ENCODE measurements at regions not wholly inside any gene's neighbourhood (a gene's known extent, or its start where the extent isn't known, plus 50 kb on each side); places are given as distances from the start of the nearest gene placed in this dataset.

DNA sequence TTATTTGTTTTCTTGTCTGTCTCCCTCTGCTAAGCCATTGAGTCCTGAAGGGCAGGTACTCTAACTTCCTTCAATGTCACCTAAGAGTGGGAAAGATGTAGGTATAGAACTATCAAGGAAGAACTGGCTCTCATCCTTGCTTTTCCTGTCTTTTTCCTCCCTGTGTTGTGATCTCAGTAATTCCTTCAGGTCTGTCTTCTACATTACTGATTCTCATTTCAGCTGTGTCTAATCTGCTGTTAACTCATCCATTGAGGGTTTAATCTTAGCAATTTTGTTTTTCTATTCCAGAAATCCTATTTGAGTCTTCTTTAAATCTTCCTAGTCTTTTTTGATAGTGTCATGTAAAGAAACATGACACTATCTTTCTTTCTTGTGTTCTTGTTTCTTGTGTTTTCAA lies 124.5 kb upstream of the PLXNC1 start:
- TF ChIP-seq, protein P1, sequence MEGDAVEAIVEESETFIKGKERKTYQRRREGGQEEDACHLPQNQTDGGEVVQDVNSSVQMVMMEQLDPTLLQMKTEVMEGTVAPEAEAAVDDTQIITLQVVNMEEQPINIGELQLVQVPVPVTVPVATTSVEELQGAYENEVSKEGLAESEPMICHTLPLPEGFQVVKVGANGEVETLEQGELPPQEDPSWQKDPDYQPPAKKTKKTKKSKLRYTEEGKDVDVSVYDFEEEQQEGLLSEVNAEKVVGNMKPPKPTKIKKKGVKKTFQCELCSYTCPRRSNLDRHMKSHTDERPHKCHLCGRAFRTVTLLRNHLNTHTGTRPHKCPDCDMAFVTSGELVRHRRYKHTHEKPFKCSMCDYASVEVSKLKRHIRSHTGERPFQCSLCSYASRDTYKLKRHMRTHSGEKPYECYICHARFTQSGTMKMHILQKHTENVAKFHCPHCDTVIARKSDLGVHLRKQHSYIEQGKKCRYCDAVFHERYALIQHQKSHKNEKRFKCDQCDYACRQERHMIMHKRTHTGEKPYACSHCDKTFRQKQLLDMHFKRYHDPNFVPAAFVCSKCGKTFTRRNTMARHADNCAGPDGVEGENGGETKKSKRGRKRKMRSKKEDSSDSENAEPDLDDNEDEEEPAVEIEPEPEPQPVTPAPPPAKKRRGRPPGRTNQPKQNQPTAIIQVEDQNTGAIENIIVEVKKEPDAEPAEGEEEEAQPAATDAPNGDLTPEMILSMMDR (conservative IDR thresholded peaks at IDR 0.05): no peak
- H3K4me1 Mint-ChIP-seq: peaks cover 5 to 11% of the 10 kb centered on the region in 2 experiments; a peak in 2 of 4 replicates
- H2BK12ac ChIP-seq (ENCODE audit: insufficient read length, low read depth, low read length): no peak overlapping the region

More for the DNA sequence above, 124.5 kb upstream of the PLXNC1 start:
- Histone ChIP-seq H2BK20ac (ENCODE audit: low read depth, low read length, poor library complexity, severe bottlenecking) (no peak overlapping the region), H2BK120ac (ENCODE audit: low read depth, low read length, poor library complexity, severe bottlenecking) (no peak overlapping the region), H3K23me2 (ENCODE audit: insufficient read length, low read depth, low read length, poor library complexity, severe bottlenecking) (no peaks in the 10 kb centered on the region), H3K23ac (ENCODE audit: insufficient read length, low read depth, low read length) (no peak overlapping the region), H3K79me2 (ENCODE audit: insufficient read depth, low read length) (no peaks in the 10 kb centered on the region), H3K9me3 (ENCODE audit: control insufficient read depth, low read depth, low read length) (peaks cover 4% of the 10 kb centered on the region), H4K8ac (replicated peaks; ENCODE audit: insufficient read length, low read depth, low read length) (no peak overlapping the region), H3K9ac (ENCODE audit: extremely low read depth, insufficient read length, low read length) (no peak overlapping the region), H3K27me3 (ENCODE audit: insufficient read depth, low read length) (no peaks in the 10 kb centered on the region), H3T11ph (ENCODE audit: low read length) (no peak overlapping the region), H3K4ac (ENCODE audit: low read depth, low read length) (no peak overlapping the region), H2AFZ (ENCODE audit: low read length) (no peak overlapping the region), H4K20me1 (ENCODE audit: control insufficient read depth, insufficient read depth, insufficient read length) (no peaks in the 10 kb centered on the region), H3K27ac (ENCODE audit: insufficient read length, low read depth, low read length) (no peak overlapping the region), H2BK15ac (ENCODE audit: low read depth, low read length) (no peak overlapping the region), H2AK5ac (ENCODE audit: insufficient read length, low read length) (no peak overlapping the region), H3K4me2 (ENCODE audit: insufficient read depth, insufficient read length, low read length) (no peak overlapping the region), H4K5ac (ENCODE audit: insufficient read length, low read depth, low read length) (no peak overlapping the region), H3K14ac (ENCODE audit: insufficient read depth, low read length) (no peak overlapping the region), H3K18ac (ENCODE audit: insufficient read length, low read depth, low read length) (no peak overlapping the region), H3K79me1 (ENCODE audit: insufficient read depth, low read depth, low read length, poor library complexity, severe bottlenecking) (no peaks in the 10 kb centered on the region), H4K91ac (ENCODE audit: insufficient read length, low read depth, low read length) (no peak overlapping the region), H3K4me1 (ENCODE audit: insufficient read depth, low read length) (no peaks in the 10 kb centered on the region; the same call in 1 of the 2 replicates), H2BK5ac (ENCODE audit: insufficient read length, low read length) (no peak overlapping the region), H3K56ac (ENCODE audit: insufficient read length, low read depth, low read length) (no peak overlapping the region)
- no peak for DNase-seq
- Mint-ChIP-seq H3K9me3 (peaks cover 28 to 30% of the 10 kb centered on the region in 2 experiments), H3K27me3 (ENCODE audit: low read depth) (peaks cover 3% of the 10 kb centered on the region; the same call in 1 of the 2 replicates), H3K4me3 (no peak overlapping the region), H3K27ac (no peak overlapping the region), H3K36me3 (ENCODE audit: insufficient read depth in 1 of 3, low read depth in 3 of 3) (peaks cover 5 to 27% (median 9%) of the 10 kb centered on the region in 3 experiments)

Measured in H9 (cell line).